Activated CD4-positive, alpha-beta T cell treated with anti-CD3 and anti-CD28 coated beads for 24 hours (primary cell): ENCODE measurements at regions not wholly inside any gene's neighbourhood (a gene's known extent, or its start where the extent isn't known, plus 50 kb on each side); places are given as distances from the start of the nearest gene placed in this dataset.
"Not testable (repeated sequence)": the region's sequence is repeated elsewhere in the genome, so short reads cannot be mapped to it uniquely, and the experiment has no call there.

ENCODE experiments used
- DNase-seq, 2 donors: peaks; one replicate each; pipeline ENCODE4 v3.0.0-alpha.2; 2020; ENCODE audit warnings: low read depth in 2 of 2

GRCh38 chr2:175253871-175254270, 72.4 kb upstream of the ATP5MC3 start:
- no peak for DNase-seq

- peak in 1 of 2 donors; percentile 7 for DNase-seq
Measured at GRCh38 chr2:175251425-175252041, 70.0 kb upstream of the ATP5MC3 start.

GRCh38 chr2:175247159-175247558, 65.6 kb upstream of the ATP5MC3 start:
- DNase-seq, result no peak

- no peak for DNase-seq
Measured at GRCh38 chr2:175244697-175245096, 63.2 kb upstream of the ATP5MC3 start.

GRCh38 chr2:175241691-175242090, 60.2 kb upstream of the ATP5MC3 start:
- no peak for DNase-seq

GRCh38 chr2:175240033-175240432, 58.5 kb upstream of the ATP5MC3 start:
- not testable (repeated sequence) for DNase-seq

GRCh38 chr2:175236930-175237329, 55.4 kb upstream of the ATP5MC3 start:
- DNase-seq, result no peak

GRCh38 chr2:175234650-175235049, 53.1 kb upstream of the ATP5MC3 start:
- DNase-seq, result no peak

- no peak for DNase-seq
Measured at GRCh38 chr2:175234153-175234552, 52.6 kb upstream of the ATP5MC3 start.

GRCh38 chr2:175233135-175233719, 51.7 kb upstream of the ATP5MC3 start:
- no peak for DNase-seq
